Activated naive CD4-positive, alpha-beta T cell treated with anti-CD3 and anti-CD28 coated beads, Interleukin-2, amount 10 ng/mL, durations not matched to agents 7 days and 5 days (primary cell): ENCODE measurements at regions not wholly inside any gene's neighbourhood (a gene's known extent, or its start where the extent isn't known, plus 50 kb on each side); places are given as distances from the start of the nearest gene placed in this dataset.

Experiments
- CTCF ChIA-PET: fragments of 350-600 bp; sonication (Branson Sonifier 250); formaldehyde crosslinking; loops from one replicate; lab custom pipeline; 2021; ENCODE audit warnings: antibody characterized with exemption; lab: Charles Lee
- DNase-seq: peaks from one replicate; pipeline ENCODE4 v3.0.0-alpha.2; 2020
- H3K27ac Mint-ChIP-seq: one replicate; pipeline ENCODE4 v1.8.0; 2021; ENCODE audit warnings: mild to moderate bottlenecking, moderate library complexity, mixed read lengths
- H3K27me3 Mint-ChIP-seq: one replicate; pipeline ENCODE4 v1.8.0; 2021; ENCODE audit warnings: mild to moderate bottlenecking, mixed read lengths
- H3K36me3 Mint-ChIP-seq: one replicate; pipeline ENCODE4 v1.8.0; 2021; ENCODE audit warnings: mixed read lengths
- H3K4me1 Mint-ChIP-seq: one replicate; pipeline ENCODE4 v1.8.0; 2021; ENCODE audit warnings: mixed read lengths
- H3K4me3 Mint-ChIP-seq: one replicate; pipeline ENCODE4 v1.8.0; 2021; ENCODE audit warnings: mild to moderate bottlenecking, moderate library complexity, mixed read lengths
- H3K9me3 Mint-ChIP-seq: one replicate; pipeline ENCODE4 v1.8.0; 2021; ENCODE audit warnings: mixed read lengths

GRCh38 chr10:121669028-121669374 lies 70.8 kb upstream of the FGFR2 start:
- CTCF ChIA-PET: no interaction called here
- Mint-ChIP-seq H3K36me3 (no peaks in the 10 kb centered on the region), H3K27ac (no peak overlapping the region), H3K27me3 (peaks cover 4% of the 10 kb centered on the region), H3K4me3 (no peak overlapping the region), H3K9me3 (no peaks in the 10 kb centered on the region), H3K4me1 (no peaks in the 10 kb centered on the region)
- no peak for DNase-seq

- CTCF ChIA-PET: no interaction called here
- no peak overlapping the region for H3K27ac Mint-ChIP-seq
- no peaks in the 10 kb centered on the region for H3K36me3 Mint-ChIP-seq
- H3K27me3 Mint-ChIP-seq: peaks cover 4% of the 10 kb centered on the region
- no peaks in the 10 kb centered on the region for H3K4me1 Mint-ChIP-seq
- H3K4me3 Mint-ChIP-seq: no peak overlapping the region
- H3K9me3 Mint-ChIP-seq: no peaks in the 10 kb centered on the region
- DNase-seq: no peak
These were observed 70.2 kb upstream of the FGFR2 start for GRCh38 chr10:121668314-121669027.

GRCh38 chr10:121667948-121668313 lies 69.7 kb upstream of the FGFR2 start:
- no peak for DNase-seq
- Mint-ChIP-seq H3K27ac (no peak overlapping the region), H3K9me3 (no peaks in the 10 kb centered on the region), H3K27me3 (peaks cover 4% of the 10 kb centered on the region), H3K4me1 (no peaks in the 10 kb centered on the region), H3K4me3 (no peak overlapping the region), H3K36me3 (no peaks in the 10 kb centered on the region)
- CTCF ChIA-PET: no interaction called here

- no peak overlapping the region for H3K27ac Mint-ChIP-seq
- DNase-seq: no peak
- no peaks in the 10 kb centered on the region for H3K4me1 Mint-ChIP-seq
- no peaks in the 10 kb centered on the region for H3K36me3 Mint-ChIP-seq
- no peaks in the 10 kb centered on the region for H3K9me3 Mint-ChIP-seq
- H3K27me3 Mint-ChIP-seq: peaks cover 4% of the 10 kb centered on the region
- CTCF ChIA-PET: no interaction called here
- no peak overlapping the region for H3K4me3 Mint-ChIP-seq
These were observed 67.6 kb upstream of the FGFR2 start for GRCh38 chr10:121665809-121666208.

- Mint-ChIP-seq H3K27me3 (peaks cover 4% of the 10 kb centered on the region), H3K36me3 (no peaks in the 10 kb centered on the region), H3K4me1 (no peaks in the 10 kb centered on the region), H3K4me3 (no peak overlapping the region), H3K9me3 (no peaks in the 10 kb centered on the region), H3K27ac (no peak overlapping the region)
- no peak for DNase-seq
- CTCF ChIA-PET: no interaction called here
These were observed 66.4 kb upstream of the FGFR2 start for GRCh38 chr10:121664671-121665070.

GRCh38 chr10:121662945-121663917 lies 65.0 kb upstream of the FGFR2 start:
- no peak overlapping the region for H3K27ac Mint-ChIP-seq
- DNase-seq: no peak
- no peaks in the 10 kb centered on the region for H3K4me1 Mint-ChIP-seq
- no peaks in the 10 kb centered on the region for H3K27me3 Mint-ChIP-seq
- no peaks in the 10 kb centered on the region for H3K36me3 Mint-ChIP-seq
- no peaks in the 10 kb centered on the region for H3K9me3 Mint-ChIP-seq
- H3K4me3 Mint-ChIP-seq: no peak overlapping the region
- CTCF ChIA-PET: no interaction called here

GRCh38 chr10:121662531-121662930 lies 64.3 kb upstream of the FGFR2 start:
- CTCF ChIA-PET: no interaction called here
- no peaks in the 10 kb centered on the region for H3K9me3 Mint-ChIP-seq
- no peaks in the 10 kb centered on the region for H3K4me1 Mint-ChIP-seq
- H3K27ac Mint-ChIP-seq: no peak overlapping the region
- H3K27me3 Mint-ChIP-seq: no peaks in the 10 kb centered on the region
- DNase-seq: no peak
- H3K4me3 Mint-ChIP-seq: no peak overlapping the region
- H3K36me3 Mint-ChIP-seq: no peaks in the 10 kb centered on the region

GRCh38 chr10:121661451-121661851 lies 63.2 kb upstream of the FGFR2 start:
- no peaks in the 10 kb centered on the region for H3K36me3 Mint-ChIP-seq
- no peak for DNase-seq
- no peak overlapping the region for H3K4me3 Mint-ChIP-seq
- CTCF ChIA-PET: no interaction called here
- H3K9me3 Mint-ChIP-seq: no peaks in the 10 kb centered on the region
- H3K27me3 Mint-ChIP-seq: no peaks in the 10 kb centered on the region
- no peak overlapping the region for H3K27ac Mint-ChIP-seq
- no peaks in the 10 kb centered on the region for H3K4me1 Mint-ChIP-seq

GRCh38 chr10:121659236-121659635 lies 61.0 kb upstream of the FGFR2 start:
- Mint-ChIP-seq H3K9me3 (no peaks in the 10 kb centered on the region), H3K27ac (no peak overlapping the region), H3K4me3 (no peak overlapping the region), H3K4me1 (no peaks in the 10 kb centered on the region), H3K27me3 (no peaks in the 10 kb centered on the region), H3K36me3 (no peaks in the 10 kb centered on the region)
- CTCF ChIA-PET: no interaction called here
- DNase-seq: no peak

GRCh38 chr10:121658611-121659010 lies 60.4 kb upstream of the FGFR2 start:
- CTCF ChIA-PET: no interaction called here
- Mint-ChIP-seq H3K4me1 (no peaks in the 10 kb centered on the region), H3K36me3 (no peaks in the 10 kb centered on the region), H3K27me3 (no peaks in the 10 kb centered on the region), H3K9me3 (no peaks in the 10 kb centered on the region), H3K4me3 (no peak overlapping the region), H3K27ac (no peak overlapping the region)
- no peak for DNase-seq

GRCh38 chr10:121658111-121658510 lies 59.9 kb upstream of the FGFR2 start:
- Mint-ChIP-seq H3K4me1 (no peaks in the 10 kb centered on the region), H3K27me3 (no peaks in the 10 kb centered on the region), H3K9me3 (peaks cover 2% of the 10 kb centered on the region), H3K27ac (no peak overlapping the region), H3K4me3 (no peak overlapping the region), H3K36me3 (no peaks in the 10 kb centered on the region)
- CTCF ChIA-PET: no interaction called here
- no peak for DNase-seq

- DNase-seq: no peak
- peaks cover 2% of the 10 kb centered on the region for H3K9me3 Mint-ChIP-seq
- no peak overlapping the region for H3K4me3 Mint-ChIP-seq
- H3K27me3 Mint-ChIP-seq: no peaks in the 10 kb centered on the region
- H3K4me1 Mint-ChIP-seq: no peaks in the 10 kb centered on the region
- H3K36me3 Mint-ChIP-seq: no peaks in the 10 kb centered on the region
- H3K27ac Mint-ChIP-seq: peak overlapping the region; percentile 58
- CTCF ChIA-PET: no interaction called here
These were observed 57.3 kb upstream of the FGFR2 start for GRCh38 chr10:121655254-121656144.

GRCh38 chr10:121654021-121654545 lies 55.8 kb upstream of the FGFR2 start:
- no peak for DNase-seq
- H3K4me3 Mint-ChIP-seq: no peak overlapping the region
- no peak overlapping the region for H3K27ac Mint-ChIP-seq
- no peaks in the 10 kb centered on the region for H3K36me3 Mint-ChIP-seq
- no peaks in the 10 kb centered on the region for H3K4me1 Mint-ChIP-seq
- H3K9me3 Mint-ChIP-seq: peaks cover 2% of the 10 kb centered on the region
- no peaks in the 10 kb centered on the region for H3K27me3 Mint-ChIP-seq
- CTCF ChIA-PET: no interaction called here

GRCh38 chr10:121653608-121654007 lies 55.4 kb upstream of the FGFR2 start:
- CTCF ChIA-PET: no interaction called here
- H3K36me3 Mint-ChIP-seq: no peaks in the 10 kb centered on the region
- H3K4me3 Mint-ChIP-seq: no peak overlapping the region
- no peaks in the 10 kb centered on the region for H3K27me3 Mint-ChIP-seq
- DNase-seq: no peak
- no peak overlapping the region for H3K27ac Mint-ChIP-seq
- H3K4me1 Mint-ChIP-seq: no peaks in the 10 kb centered on the region
- H3K9me3 Mint-ChIP-seq: peaks cover 2% of the 10 kb centered on the region
